IgD-negative memory B cell (primary cell): ENCODE measurements at regions not wholly inside any gene's neighbourhood (a gene's known extent, or its start where the extent isn't known, plus 50 kb on each side); places are given as distances from the start of the nearest gene placed in this dataset.

Source experiments
- H3K27ac Mint-ChIP-seq, 3 donors: one replicate each; pipeline ENCODE4 v1.8.0; 2020 to 2022; ENCODE audit warnings: mild to moderate bottlenecking in 3 of 3, mixed read lengths in 3 of 3, moderate library complexity in 1 of 3
- H3K27me3 Mint-ChIP-seq: one replicate; pipeline ENCODE4 v1.8.0; 2021; ENCODE audit warnings: mixed read lengths
- H3K36me3 Mint-ChIP-seq: one replicate; pipeline ENCODE4 v1.8.0; 2020; ENCODE audit warnings: mild to moderate bottlenecking, mixed read lengths
- H3K4me1 Mint-ChIP-seq, 3 donors: one replicate each; pipeline ENCODE4 v1.8.0; 2020 to 2022; ENCODE audit warnings: mixed read lengths in 3 of 3, mild to moderate bottlenecking in 1 of 3
- H3K4me3 Mint-ChIP-seq, 4 donors: one replicate each; pipeline ENCODE4 v1.8.0; 2020 to 2022; ENCODE audit warnings: mild to moderate bottlenecking in 4 of 4, mixed read lengths in 4 of 4, moderate library complexity in 3 of 4
- H3K9me3 Mint-ChIP-seq, 3 donors: one replicate each; pipeline ENCODE4 v1.8.0; 2020 to 2021; ENCODE audit warnings: mixed read lengths in 3 of 3, mild to moderate bottlenecking in 1 of 3

- no peaks in the 10 kb centered on the region for H3K36me3 Mint-ChIP-seq
- H3K4me1 Mint-ChIP-seq, result no peaks in the 10 kb centered on the region
- no peak overlapping the region for H3K4me3 Mint-ChIP-seq
- H3K9me3 Mint-ChIP-seq, result peaks cover 1 to 10% (median 2%) of the 10 kb centered on the region in 3 donors
- no peak overlapping the region for H3K27ac Mint-ChIP-seq
- no peaks in the 10 kb centered on the region for H3K27me3 Mint-ChIP-seq
Measured at GRCh38 chr16:59190731-59191130, 456.6 kb upstream of the GOT2 start.

GRCh38 chr16:59188029-59188428 is 453.9 kb upstream of the GOT2 start:
- H3K36me3 Mint-ChIP-seq, result no peaks in the 10 kb centered on the region
- no peaks in the 10 kb centered on the region for H3K4me1 Mint-ChIP-seq
- H3K9me3 Mint-ChIP-seq, result peaks cover 0 to 2% (median 1%) of the 10 kb centered on the region in 3 donors
- no peaks in the 10 kb centered on the region for H3K27me3 Mint-ChIP-seq
- no peak overlapping the region for H3K4me3 Mint-ChIP-seq
- H3K27ac Mint-ChIP-seq, result no peak overlapping the region

- H3K9me3 Mint-ChIP-seq, result peaks cover 0 to 4% (median 3%) of the 10 kb centered on the region in 3 donors
- H3K27ac Mint-ChIP-seq, result peak overlapping the region in 2 of 3 donors; percentile 35 to 63
- H3K4me1 Mint-ChIP-seq, result no peaks in the 10 kb centered on the region
- H3K4me3 Mint-ChIP-seq, result no peak overlapping the region
- no peaks in the 10 kb centered on the region for H3K36me3 Mint-ChIP-seq
- no peaks in the 10 kb centered on the region for H3K27me3 Mint-ChIP-seq
Measured at GRCh38 chr16:59181821-59182420, 447.8 kb upstream of the GOT2 start.

GRCh38 chr16:59180083-59180476 is 446.0 kb upstream of the GOT2 start:
- Mint-ChIP-seq H3K27ac (no peak overlapping the region), H3K4me3 (no peak overlapping the region), H3K36me3 (no peaks in the 10 kb centered on the region), H3K27me3 (no peaks in the 10 kb centered on the region), H3K9me3 (peaks cover 2 to 8% (median 5%) of the 10 kb centered on the region in 3 donors), H3K4me1 (no peaks in the 10 kb centered on the region)

DNA sequence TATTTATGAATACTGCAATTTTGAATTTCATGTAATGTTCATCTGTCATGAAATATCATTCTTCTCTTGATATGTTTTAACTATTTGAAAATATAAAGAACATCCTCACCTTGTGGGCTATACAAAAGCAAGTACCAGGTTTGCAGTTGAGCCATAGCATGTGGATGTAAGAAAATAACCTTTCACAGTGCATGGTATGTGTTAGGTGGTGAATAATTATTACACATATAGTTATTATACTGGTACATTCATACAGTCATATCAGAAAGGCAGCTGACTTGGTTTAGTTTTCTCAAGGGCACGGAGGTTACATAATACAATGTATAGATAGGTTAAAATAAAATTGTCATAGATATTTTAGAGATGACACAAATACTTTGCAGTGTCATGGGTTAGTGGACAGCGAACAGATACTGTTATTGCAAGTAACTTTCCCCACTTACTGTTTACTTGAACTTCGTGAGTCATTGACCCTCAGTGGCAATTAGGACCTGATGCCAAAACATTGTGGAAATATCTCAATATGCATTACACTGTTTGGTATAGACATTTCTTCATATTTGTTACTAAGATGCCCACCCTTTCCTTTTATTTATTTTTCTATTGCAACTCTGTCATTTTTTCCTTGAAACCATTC is 445.4 kb upstream of the GOT2 start:
- Mint-ChIP-seq H3K4me3 (no peak overlapping the region), H3K36me3 (no peaks in the 10 kb centered on the region), H3K4me1 (no peaks in the 10 kb centered on the region), H3K27me3 (no peaks in the 10 kb centered on the region), H3K27ac (no peak overlapping the region), H3K9me3 (peaks cover 2 to 8% (median 5%) of the 10 kb centered on the region in 3 donors)

DNA sequence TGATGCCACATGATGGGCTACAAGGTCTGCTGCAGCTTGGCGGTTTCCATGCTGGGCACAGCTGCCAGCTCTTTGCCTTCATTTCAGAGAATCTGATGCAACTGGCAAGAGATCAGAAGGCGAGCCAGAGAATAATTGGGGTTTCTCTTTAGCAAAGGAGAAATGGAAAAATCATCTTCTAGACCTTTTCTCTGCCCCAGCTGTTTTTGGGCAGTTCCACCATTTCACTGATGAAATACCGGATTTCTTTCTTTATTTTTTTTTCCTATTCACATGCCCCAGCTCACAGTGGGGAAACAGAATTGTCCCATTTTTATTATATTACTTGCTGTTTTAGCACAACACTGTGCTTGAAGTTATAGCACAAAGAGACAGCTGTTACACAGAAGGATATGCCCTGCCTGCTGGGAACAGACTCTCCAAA is 439.3 kb upstream of the GOT2 start:
- Mint-ChIP-seq H3K27me3 (no peaks in the 10 kb centered on the region), H3K36me3 (no peaks in the 10 kb centered on the region), H3K9me3 (peaks cover 4 to 7% (median 4%) of the 10 kb centered on the region in 3 donors), H3K4me3 (no peak overlapping the region), H3K4me1 (no peaks in the 10 kb centered on the region), H3K27ac (no peak overlapping the region)

- H3K36me3 Mint-ChIP-seq, result no peaks in the 10 kb centered on the region
- no peaks in the 10 kb centered on the region for H3K27me3 Mint-ChIP-seq
- H3K27ac Mint-ChIP-seq, result no peak overlapping the region
Measured at GRCh38 chr16:59170099-59170712, 436.1 kb upstream of the GOT2 start.

GRCh38 chr16:59169168-59169567 is 435.1 kb upstream of the GOT2 start:
- Mint-ChIP-seq H3K27me3 (no peaks in the 10 kb centered on the region), H3K36me3 (no peaks in the 10 kb centered on the region), H3K4me1 (no peaks in the 10 kb centered on the region), H3K27ac (no peak overlapping the region), H3K9me3 (peaks cover 0 to 7% (median 5%) of the 10 kb centered on the region in 3 donors), H3K4me3 (no peak overlapping the region)

More at GRCh38 chr16:59170099-59170712, 436.1 kb upstream of the GOT2 start:
- Mint-ChIP-seq H3K9me3 (peaks cover 0 to 8% (median 5%) of the 10 kb centered on the region in 3 donors), H3K4me1 (no peaks in the 10 kb centered on the region), H3K4me3 (no peak overlapping the region)

- H3K27ac Mint-ChIP-seq, result no peak overlapping the region
- H3K27me3 Mint-ChIP-seq, result no peaks in the 10 kb centered on the region
- no peak overlapping the region for H3K4me3 Mint-ChIP-seq
- peaks cover 0 to 7% (median 5%) of the 10 kb centered on the region in 3 donors for H3K9me3 Mint-ChIP-seq
- H3K4me1 Mint-ChIP-seq, result no peaks in the 10 kb centered on the region
- no peaks in the 10 kb centered on the region for H3K36me3 Mint-ChIP-seq
Measured at GRCh38 chr16:59168461-59169114, 434.5 kb upstream of the GOT2 start.

DNA sequence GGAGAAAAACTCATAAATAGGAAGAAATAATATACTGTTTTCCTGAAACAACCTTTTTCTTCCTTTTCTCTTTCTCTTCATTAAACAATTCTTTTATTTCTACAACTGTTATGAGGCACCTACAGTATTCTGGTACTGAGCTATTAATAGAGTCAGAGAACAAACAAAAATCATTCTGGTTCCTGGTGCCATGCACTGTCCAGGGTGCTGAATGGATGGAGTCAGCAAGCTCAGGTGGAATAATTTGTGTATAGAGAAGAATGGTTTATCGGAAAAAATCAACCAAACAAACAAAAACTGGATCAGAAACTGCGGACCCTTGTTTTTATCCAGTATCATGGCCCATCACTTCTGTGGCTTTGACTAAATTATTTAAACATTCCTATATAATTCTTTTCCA is 430.3 kb upstream of the GOT2 start:
- Mint-ChIP-seq H3K27me3 (no peaks in the 10 kb centered on the region), H3K4me1 (no peaks in the 10 kb centered on the region), H3K36me3 (no peaks in the 10 kb centered on the region)

GRCh38 chr16:59163371-59164055 is 429.4 kb upstream of the GOT2 start:
- H3K27ac Mint-ChIP-seq, result no peak overlapping the region
- H3K9me3 Mint-ChIP-seq, result peaks cover 0 to 9% (median 8%) of the 10 kb centered on the region in 3 donors

More for the DNA sequence above, 430.3 kb upstream of the GOT2 start:
- Mint-ChIP-seq H3K4me3 (no peak overlapping the region), H3K27ac (no peak overlapping the region), H3K9me3 (peaks cover 0 to 9% (median 3%) of the 10 kb centered on the region in 3 donors)

GRCh38 chr16:59161679-59162078 is 427.6 kb upstream of the GOT2 start:
- H3K9me3 Mint-ChIP-seq, result peaks cover 0 to 10% (median 8%) of the 10 kb centered on the region in 3 donors

More at GRCh38 chr16:59163371-59164055, 429.4 kb upstream of the GOT2 start:
- Mint-ChIP-seq H3K4me3 (no peak overlapping the region), H3K27me3 (no peaks in the 10 kb centered on the region), H3K36me3 (no peaks in the 10 kb centered on the region), H3K4me1 (no peaks in the 10 kb centered on the region)

DNA sequence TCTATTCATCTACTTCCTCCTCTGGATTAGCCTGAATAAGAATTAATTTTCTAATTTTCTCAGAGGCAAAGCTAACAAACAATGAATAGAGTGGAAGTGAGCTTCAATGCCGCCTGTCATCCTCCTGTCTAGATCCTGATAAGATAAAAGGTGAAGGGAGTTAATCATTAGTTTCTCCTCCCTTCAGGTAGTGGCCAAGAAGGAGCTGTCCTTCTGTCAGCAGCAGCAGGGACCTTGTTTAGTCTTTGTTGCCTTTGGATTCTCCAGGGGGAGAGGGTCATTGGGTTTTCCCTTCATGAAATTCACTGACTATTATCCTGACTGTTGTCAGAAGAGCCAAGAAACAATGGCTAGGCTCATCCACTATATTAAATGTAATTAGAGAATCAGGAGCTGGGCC is 420.2 kb upstream of the GOT2 start:
- no peaks in the 10 kb centered on the region for H3K27me3 Mint-ChIP-seq

More at GRCh38 chr16:59161679-59162078, 427.6 kb upstream of the GOT2 start:
- H3K27ac Mint-ChIP-seq, result peak overlapping the region in 1 of 3 donors; percentile 6
- H3K4me1 Mint-ChIP-seq, result no peaks in the 10 kb centered on the region
- H3K36me3 Mint-ChIP-seq, result no peaks in the 10 kb centered on the region
- H3K4me3 Mint-ChIP-seq, result no peak overlapping the region
- no peaks in the 10 kb centered on the region for H3K27me3 Mint-ChIP-seq

DNA sequence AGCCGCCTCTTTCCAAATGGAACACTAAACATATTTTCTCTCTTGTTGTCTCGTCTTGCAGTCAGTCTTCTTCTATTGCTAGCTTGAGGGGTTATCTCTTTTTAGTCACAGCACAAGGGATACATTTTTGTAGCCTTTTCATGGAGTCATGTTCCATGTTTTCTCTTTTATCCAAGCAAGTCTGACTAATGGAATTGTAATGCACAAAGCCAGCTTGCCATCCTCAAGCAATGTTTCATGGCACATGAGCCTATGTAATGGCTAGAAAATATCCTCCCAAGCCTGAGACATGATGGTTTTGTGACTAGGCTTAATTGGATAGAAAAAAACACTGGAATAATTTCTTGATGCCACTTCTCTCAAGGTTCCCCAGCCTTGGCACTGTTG is 414.6 kb upstream of the GOT2 start:
- peaks cover 0 to 5% (median 1%) of the 10 kb centered on the region in 3 donors for H3K9me3 Mint-ChIP-seq
- H3K27me3 Mint-ChIP-seq, result no peaks in the 10 kb centered on the region
- no peak overlapping the region for H3K4me3 Mint-ChIP-seq
- H3K4me1 Mint-ChIP-seq, result peaks cover 0 to 2% (median 0%) of the 10 kb centered on the region in 3 donors
- no peaks in the 10 kb centered on the region for H3K36me3 Mint-ChIP-seq
- no peak overlapping the region for H3K27ac Mint-ChIP-seq

More for the DNA sequence above, 420.2 kb upstream of the GOT2 start:
- no peak overlapping the region for H3K4me3 Mint-ChIP-seq
- peaks cover 0 to 2% (median 0%) of the 10 kb centered on the region in 3 donors for H3K4me1 Mint-ChIP-seq
- H3K9me3 Mint-ChIP-seq, result peaks cover 2 to 6% (median 4%) of the 10 kb centered on the region in 3 donors
- H3K27ac Mint-ChIP-seq, result no peak overlapping the region
- H3K36me3 Mint-ChIP-seq, result no peaks in the 10 kb centered on the region
